NOMO-1 treated with dmso at 0.1 percent for 144 hours (cell line): ENCODE measurements at regions not wholly inside any gene's neighbourhood (a gene's known extent, or its start where the extent isn't known, plus 50 kb on each side); places are given as distances from the start of the nearest gene placed in this dataset.
A peak's percentile ranks its signal among the peaks of the same experiment; 100 is the strongest.

Experiments
- DNase-seq: peaks from one replicate; lab custom pipeline; 2025; ENCODE audit not compliant: unreplicated experiment; lab: John Stamatoyannopoulos, UW

GRCh38 chr2:104746858-104747257, 107.1 kb upstream of the POU3F3 start:
- DNase-seq = no peak

GRCh38 chr2:104749856-104750460, 104.0 kb upstream of the POU3F3 start:
- no peak for DNase-seq

DNA sequence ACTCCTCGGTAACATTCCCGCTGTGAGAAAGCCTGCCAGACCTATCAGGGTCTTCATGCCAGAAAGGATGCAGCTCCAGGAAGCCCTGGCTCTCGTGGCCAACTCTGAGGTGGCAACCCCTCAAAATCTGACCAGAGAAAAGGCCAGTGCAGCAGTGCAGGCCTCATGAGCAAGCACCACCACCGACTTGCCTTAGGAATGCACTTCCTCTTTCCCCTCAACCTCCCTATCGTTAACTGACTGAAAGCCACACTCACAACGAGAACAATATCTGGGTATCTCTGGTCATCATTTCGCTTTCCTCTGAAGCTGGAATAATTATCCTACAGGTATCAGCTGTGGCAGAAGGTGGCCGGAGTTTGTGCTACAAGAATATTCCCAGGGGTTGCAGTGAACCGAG, 101.4 kb upstream of the POU3F3 start:
- DNase-seq = no peak

DNA sequence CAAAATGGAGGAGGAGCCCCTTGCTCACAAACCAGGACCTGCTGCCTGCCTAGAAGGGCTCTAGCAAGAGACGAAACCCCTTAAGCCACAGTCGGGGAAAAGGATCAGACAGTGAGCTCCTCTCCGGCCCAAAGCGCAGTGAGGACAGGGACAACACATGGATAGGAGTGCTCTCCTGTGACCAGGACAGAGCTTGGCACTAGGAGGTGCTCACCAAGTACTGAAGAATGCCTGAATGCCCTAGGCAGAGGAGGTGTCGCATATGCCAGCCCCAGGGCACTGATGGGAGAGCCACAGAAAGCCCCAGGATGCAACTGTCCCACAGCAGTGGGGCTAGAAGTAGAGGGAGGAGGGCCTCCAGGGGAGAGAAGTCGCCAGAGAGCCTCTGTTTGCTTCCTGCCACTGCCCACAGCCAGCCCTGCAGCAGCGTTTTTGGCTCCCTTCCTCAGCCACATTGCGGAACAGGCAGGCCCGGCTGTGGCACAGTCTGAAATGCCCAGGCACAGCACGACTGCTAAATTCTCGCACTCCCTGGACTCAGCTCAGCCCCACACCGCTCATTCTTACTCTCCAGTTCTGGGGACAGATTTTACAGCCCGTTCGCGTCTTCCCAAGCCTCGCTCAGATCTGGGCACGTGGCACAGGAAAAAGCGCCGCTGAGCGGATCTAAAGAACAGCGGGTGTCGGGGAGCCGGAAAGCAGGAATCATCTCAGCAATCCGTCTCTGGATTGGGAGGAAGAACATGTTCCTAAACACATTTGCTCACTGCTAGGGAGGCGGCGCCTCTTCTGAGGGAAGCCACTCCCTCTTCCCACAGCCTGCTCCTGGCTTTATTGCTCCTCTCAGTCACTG, 98.7 kb upstream of the POU3F3 start:
- DNase-seq = no peak

DNA sequence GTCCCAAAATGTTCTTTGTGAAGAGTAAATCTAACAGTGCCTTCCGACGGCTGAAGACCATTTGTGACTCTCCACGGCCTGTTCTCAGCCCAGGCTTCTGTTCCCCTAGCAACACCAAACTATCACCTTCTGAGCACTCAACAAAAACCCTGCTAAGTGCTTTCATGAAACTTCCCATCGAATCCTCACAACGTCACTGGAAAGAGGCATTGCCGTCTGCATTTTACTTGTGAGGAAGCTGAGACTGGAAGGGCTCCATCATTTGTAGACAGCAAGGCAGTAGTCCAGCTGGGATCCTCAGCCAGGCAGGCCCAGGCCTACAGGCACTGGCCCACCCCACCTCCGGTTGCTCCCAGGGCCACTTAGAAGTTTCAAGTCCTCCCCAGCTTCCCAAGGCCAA, 97.8 kb upstream of the POU3F3 start:
- DNase-seq = no peak

DNA sequence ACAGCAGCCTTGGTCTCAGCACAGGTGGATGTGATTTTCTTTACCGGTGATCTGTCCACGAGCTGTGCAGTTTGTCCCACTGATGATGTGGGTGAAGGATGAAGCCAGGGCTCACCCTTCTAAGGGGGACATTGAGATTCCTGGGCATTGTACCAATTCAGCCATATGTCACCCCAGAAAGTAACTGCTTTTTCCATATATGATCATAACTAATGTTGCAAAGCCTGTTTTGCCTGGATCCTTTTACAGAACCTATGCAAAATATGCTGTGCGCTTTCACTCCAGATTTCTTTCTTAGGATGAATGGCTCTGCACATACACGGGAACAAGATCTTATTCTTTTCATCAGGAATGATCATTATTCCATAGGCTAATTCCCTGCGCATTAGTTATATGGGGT, 96.9 kb upstream of the POU3F3 start:
- no peak for DNase-seq

GRCh38 chr2:104758199-104758620, 95.7 kb upstream of the POU3F3 start:
- DNase-seq = no peak

GRCh38 chr2:104762031-104762430, 91.9 kb upstream of the POU3F3 start:
- DNase-seq = no peak

DNA sequence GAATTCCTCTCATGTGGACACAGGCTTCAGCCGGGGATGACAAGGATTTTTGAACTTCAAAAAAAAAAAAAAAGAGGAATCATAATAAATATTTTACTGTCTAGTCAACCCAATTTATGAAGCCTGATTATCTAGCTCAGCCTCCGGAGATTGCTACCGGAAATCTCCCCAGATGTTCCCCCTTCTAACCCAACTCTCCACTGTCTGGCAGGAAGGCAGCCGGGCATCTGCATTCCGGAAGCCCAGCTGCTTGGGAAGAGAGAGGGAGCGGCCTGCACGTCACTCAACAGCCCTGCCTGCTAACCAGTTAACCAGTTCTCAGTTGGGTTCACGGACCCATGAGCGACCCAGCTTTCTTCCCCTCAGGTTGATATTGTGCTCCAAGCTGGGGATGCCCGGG, 87.2 kb upstream of the POU3F3 start:
- no peak for DNase-seq

DNA sequence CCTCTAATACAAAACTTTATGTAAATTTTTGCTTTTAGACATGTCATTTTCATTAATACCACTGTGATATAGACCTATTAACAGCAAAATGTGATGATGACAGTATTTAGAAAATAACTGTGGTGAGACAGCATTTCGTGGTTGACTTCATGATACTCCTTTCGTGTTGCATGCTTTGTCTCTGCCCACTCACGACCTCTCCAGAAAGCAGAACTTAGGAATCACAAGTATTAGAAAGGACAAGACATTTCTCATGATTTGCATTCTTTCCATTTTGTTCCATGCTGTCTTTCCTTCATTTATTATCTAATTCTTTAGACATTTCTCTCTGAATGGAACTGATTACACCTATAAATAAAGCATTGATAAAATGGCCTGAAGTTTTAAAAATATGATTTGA, 85.2 kb upstream of the POU3F3 start:
- DNase-seq = no peak

- DNase-seq = no peak
Measured at GRCh38 chr2:104769096-104769495, 84.8 kb upstream of the POU3F3 start.

- no peak for DNase-seq
Measured at GRCh38 chr2:104772996-104773395, 80.9 kb upstream of the POU3F3 start.

DNA sequence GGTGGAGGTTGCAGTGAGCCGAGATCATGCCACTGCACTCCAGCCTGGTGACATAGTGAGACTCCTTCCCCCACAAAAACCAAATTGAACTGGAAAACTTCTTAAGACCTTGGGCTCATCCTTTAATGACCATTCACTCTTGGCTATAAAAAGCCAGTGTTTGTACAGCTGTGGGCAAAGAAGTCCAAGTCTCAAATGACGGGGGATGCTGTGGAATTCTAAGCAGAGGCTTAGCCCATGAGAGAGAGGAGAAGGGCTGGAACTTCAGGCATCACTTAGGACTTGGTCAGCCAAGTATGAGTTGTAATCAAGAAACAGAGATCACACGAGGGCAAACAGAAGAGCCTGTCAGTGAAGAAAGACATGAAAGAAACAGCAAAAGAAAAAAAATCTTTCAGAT, 79.3 kb upstream of the POU3F3 start:
- DNase-seq = no peak

DNA sequence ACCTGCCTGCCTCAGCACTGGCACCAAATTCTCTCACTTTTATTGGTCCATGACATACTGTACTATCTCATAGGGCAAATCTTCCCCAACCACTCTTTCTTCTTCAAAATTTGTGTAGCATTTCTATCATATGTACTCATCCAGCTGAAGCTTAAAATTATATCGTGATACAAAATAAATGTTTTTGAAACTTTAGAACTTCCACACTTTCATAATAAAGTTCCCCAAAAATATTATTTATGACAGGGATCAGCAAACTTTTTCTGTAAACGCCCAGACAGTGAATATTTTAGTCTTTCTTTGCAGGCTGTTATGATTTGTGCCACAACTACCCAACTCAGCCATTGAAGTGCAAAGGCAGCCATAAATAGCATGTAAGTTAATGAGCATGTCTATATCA, 76.2 kb upstream of the POU3F3 start:
- no peak for DNase-seq

- peak; percentile 40 for DNase-seq
Measured at GRCh38 chr2:104781151-104781550, 72.8 kb upstream of the POU3F3 start.

- no peak for DNase-seq
Measured at GRCh38 chr2:104784264-104784663, 69.7 kb upstream of the POU3F3 start.

DNA sequence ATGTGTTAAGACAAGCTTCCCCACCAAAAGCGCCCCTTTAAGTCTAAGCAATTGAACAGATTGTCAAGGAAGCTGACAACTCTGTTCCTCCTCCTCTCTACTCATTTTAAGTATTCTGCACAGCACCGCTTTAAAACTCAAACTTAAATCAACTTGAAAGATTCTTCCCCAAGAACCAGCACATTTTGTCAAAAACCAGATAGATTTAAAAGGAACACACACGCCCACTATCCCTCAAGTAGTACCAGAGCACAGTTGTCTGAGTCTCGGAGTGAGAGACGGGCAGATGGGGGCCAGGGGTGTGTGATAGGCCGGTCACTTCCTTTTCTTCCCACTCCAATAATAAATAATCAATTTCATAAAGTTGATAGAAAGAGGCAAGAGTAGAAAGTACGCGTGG, 67.7 kb upstream of the POU3F3 start:
- DNase-seq = no peak

DNA sequence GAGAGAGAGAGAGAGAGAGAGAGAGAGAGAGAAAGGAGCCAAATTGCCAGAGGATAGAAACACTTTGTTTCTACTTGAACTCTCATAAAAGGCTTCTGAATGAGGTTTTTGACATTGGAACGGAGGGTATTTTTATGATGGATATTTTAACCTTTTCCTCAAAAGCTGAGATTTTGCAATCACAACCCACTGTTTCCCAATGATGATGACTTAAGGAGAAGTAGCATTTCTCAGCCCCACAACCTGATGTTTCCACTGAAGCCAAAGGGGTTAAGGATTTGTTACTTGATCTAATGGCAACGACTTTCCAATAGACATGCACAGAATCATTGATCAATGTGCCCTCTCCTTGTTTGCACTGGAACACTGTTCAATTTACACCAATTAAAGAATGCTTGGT, 67.1 kb upstream of the POU3F3 start:
- no peak for DNase-seq

GRCh38 chr2:104787298-104788065, 66.4 kb upstream of the POU3F3 start:
- no peak for DNase-seq

GRCh38 chr2:104788742-104789455, 65.0 kb upstream of the POU3F3 start:
- no peak for DNase-seq

DNA sequence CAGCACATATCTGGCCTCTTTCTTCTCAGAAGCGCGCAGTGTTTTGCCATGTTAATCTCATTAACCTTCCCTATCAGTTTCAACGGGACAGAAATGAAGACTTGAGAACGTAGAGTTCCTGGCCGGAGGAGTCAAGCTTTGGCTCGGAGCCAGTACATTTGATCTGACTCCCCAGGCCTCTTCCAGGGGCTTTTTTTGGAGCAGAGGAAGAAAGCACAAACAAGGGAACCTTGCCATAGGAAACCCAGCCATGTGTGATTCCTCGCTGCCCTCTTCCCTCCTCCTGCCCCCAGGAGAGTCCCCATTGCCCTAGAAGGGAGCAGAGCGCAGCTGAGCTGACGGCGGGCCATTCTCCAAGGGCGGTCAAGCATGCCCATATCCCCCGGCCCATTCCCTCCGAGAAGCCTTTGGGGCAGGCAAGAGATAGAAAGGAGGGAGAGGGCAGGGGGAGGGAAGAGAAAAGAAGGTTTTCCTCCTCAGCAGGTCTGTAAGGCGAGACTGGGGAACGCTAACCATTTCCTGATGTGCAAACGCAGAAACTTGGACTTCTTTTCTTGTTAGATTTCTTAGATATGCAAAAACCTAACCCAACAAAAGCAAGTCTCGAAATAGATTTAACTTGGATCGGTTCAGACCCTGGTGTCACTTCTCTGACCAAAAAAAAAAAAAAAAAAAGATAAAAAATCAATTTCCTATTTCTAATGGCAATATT, 63.7 kb upstream of the POU3F3 start:
- no peak for DNase-seq
